Cardiac septum (tissue), 1 donor: ENCODE measurements at regions not wholly inside any gene's neighbourhood (a gene's known extent, or its start where the extent isn't known, plus 50 kb on each side); places are given as distances from the start of the nearest gene placed in this dataset.
"Not testable (repeated sequence)": the region's sequence is repeated elsewhere in the genome, so short reads cannot be mapped to it uniquely, and the experiment has no call there.

Experiments used
- DNase-seq: peaks from one replicate; pipeline ENCODE4 v3.0.0-alpha.2; 2020; ENCODE audit warnings: low spot score
- intact Hi-C: fragments of 100-400 bp; cut with DNase I; formaldehyde crosslinking; loops from one replicate; pipeline ENCODE4 v1.14.0; 2022
- donor health status: DM: no; HTN: no; CAD: no.

DNA sequence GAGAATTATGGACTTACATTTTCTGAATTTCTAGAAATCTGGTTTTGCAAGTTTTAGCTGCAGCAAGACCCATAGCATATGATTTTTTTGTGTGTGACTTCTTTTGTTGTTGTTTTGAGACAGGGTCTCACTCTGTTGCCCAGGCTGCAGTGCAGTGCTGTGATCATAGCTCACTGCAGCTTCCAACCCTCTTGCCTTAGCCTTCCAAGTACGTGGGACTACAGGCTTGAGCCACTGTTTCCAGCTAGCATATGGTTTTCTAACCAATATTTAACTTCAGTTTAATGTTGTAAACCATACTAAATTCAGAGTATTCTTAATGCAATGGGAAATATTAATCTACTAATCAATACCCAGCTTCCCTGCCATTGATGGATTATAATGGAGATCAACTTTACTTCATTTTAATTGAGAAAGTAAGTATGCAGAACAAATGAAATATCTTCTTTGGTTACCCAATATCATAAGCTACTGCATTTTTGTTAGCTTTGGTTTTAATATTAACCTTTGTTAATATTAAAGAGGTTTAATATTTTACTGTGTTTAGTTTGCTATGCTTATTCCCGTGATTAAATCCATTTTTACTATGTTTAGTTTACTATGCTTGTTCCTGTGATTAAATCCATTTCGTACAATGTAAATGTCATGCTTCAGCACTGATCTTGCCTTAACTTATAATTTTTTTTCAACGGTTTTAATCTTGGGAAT, 273.4 kb upstream of the TMEFF2 start:
- DNase-seq: no peak
- intact Hi-C loops: no loop called here

DNA sequence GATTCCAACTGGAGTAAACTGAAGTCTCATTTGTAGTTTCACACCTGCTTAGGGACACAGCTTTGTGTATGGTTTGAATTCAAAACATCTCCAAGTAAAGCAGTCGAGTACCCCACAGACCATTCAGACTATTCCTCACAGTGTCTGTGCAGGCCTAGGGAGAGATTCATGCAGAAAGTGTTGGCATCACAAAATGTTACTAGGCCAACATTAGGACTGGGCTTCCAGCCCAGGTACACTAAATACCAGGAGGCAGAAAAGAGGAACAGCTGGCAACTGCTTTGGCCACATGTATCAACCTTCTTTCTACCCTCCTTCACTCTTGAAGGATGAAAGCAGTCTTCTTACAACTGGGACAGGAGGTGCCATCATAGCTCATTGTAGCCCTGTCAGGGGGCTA, 270.4 kb upstream of the TMEFF2 start:
- intact Hi-C loops: no loop called here
- DNase-seq: no peak

DNA sequence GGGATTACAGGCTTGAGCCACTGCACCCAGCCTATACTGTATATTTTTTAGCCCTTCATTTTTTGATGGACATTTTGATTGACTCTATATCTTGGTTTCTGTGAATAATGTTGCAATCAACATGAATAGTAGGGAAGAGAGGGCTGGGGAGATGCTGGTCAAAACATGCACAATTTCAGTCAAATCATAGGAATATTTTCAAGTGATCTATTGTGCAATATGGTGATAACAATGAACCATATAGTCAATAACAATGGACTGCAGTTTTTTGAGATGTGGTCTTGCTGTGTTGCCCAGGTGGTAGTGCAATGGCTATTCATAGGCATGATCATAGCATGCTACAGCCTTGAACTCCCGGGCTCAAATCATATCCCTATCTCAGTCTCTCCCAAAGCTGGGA, 264.7 kb upstream of the TMEFF2 start:
- DNase-seq: no peak
- intact Hi-C loops: no loop called here

DNA sequence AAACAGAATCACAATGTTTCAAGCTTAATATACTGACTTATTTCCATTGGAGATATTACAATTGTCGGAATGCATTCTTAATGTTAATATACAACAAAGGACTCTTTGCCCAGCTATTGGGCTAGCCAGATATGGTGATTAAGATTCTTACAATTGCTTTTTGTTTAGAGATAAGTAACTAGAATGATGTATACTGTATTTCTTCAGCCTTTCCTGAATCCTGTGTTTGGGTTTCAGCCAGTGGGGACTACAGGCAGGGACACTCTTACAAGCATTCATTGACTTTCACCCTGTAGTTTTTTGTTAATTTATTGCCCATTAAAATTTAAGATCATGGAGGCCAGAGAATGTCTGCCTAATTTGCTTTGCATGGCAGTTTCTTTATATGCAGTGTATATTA, 254.1 kb upstream of the TMEFF2 start:
- no peak for DNase-seq
- intact Hi-C loops: no loop called here

DNA sequence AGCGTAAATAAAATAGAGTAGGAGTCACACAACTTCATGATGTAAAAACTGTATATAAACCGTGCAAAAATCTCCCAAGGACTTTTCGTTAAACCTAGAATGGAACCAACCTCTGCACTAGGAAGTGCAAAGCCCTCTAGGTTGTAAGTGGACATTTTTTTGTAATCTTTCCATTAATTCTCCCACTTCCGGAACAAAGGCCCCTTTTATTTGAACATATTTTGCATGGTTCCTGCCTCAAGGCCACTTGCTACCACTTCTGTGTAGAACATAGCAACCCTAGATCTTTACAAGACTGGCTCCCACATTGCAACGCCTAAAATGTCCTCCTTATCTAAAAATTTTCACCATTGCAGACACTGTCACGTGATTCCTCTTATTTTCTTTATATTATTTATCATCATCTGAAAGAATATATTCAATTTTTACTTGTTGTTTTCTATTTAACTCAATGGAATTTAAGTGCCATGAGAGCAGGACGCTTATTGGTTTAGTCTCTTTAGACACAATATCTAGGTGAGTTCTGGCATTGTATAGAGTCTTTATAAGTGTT, 249.6 kb upstream of the TMEFF2 start:
- no peak for DNase-seq
- intact Hi-C loops: no loop called here

DNA sequence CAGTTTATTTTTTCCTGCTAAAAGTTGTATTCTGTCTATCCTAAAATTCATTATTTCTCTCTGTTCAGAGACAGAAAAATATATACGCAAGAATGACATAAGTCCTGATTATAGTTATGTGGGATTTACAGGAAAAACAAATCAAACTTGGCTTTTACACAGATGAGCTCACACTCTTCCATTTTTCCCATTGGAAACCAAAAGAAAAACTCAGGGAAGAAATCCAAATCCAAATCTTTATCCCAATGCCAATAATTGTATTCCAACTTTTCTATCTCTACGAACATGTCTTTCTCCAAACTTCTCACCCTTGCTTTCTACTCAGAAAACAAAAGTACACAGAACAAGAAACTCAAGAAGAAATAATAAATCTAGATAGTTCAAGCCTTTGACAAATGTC, 249.1 kb upstream of the TMEFF2 start:
- no peak for DNase-seq
- intact Hi-C loops: no loop called here

DNA sequence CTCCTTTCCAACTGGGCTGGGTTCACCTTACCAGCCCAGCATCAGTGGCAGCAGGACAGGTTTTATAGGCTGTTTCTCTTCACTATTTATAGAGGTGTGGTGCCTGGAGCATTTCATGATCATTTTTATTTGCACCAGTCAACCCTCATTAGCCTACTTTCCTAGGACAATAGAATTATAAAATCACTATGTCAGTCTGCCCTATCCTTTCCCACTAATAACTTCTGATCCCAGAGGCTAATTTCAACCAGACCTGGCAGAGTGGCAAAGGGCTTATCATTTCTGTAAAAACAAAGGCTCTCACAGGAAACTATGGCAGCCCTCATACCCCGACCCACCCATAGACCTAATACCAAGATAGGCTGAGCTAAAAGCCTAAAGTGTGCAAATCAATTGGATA, 243.5 kb upstream of the TMEFF2 start:
- DNase-seq: no peak
- intact Hi-C loops: no loop called here

DNA sequence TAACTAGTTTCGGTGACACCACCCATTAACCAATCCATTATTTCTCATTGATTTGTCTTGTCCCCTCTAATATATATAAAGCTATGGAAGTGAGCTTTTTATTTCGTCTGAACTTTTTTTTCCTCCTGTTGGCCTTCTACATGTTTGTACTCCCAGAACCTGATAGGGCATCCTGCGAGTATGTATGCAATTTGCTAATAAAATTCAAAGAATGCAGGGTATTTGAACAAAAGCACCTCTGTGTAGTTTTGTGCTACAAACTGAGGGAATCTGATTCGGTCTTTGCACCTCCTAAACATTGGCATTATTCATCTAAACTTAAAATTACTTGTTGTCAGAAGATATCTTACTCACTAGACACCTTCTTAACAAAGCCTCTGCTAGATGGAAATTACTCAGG, 242.9 kb upstream of the TMEFF2 start:
- intact Hi-C loops: no loop called here
- DNase-seq: no peak

DNA sequence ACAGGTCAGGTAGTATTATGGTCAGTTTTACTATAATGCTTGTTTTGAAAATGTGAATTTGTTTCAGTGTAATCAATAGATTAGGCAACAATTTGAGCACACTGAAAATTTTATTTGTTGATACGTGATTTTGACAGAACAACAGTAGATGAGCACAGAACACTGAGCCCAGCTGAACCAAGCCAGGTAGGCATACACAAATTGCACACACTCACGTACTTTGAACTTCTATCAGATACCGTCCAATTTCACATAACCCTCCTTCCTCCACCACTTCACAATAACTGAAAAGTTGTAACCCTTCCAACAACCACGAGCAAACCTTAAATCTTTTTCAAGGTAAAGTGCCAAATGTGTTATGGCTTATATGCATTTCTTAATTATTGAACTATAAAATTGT, 229.5 kb upstream of the TMEFF2 start:
- intact Hi-C loops: no loop called here
- DNase-seq: no peak

DNA sequence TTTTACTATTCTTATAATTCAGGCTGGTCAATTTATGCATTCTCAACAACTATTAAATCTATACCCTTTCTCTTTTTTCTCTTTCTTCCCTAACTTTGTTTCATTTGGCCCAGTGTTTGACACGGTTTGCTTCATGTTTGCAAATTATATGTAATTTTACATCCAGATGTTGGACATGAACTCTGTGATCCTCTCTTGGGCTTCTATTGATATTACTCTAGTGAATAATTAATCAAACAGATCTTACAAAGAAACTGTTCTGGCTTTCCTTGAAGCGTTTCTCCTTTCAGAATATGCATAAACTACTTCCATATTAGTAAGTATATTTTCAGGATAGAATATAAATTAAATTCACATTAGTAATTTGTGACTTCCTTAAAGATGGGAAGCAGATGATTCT, 225.1 kb upstream of the TMEFF2 start:
- DNase-seq: no peak
- intact Hi-C loops: no loop called here

DNA sequence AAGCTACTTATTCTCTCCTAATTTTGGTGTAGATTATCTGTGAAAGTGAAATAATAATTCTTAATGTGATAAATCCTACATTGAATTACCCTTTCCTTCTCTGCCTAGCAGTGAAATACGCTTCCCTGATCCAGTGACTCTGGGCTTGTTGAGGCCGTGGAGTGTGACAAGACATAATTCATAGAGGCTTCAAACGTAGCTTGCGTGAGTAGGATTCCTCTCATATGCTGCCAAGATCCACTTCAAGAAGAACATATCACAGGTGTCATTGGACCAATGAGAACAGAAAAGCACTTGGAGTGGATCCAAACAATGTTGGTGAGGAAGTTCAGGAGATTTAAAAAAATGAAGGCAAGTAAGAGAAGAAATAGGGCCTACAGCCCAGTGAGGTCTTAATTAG, 221.3 kb upstream of the TMEFF2 start:
- intact Hi-C loops: no loop called here
- DNase-seq: no peak

DNA sequence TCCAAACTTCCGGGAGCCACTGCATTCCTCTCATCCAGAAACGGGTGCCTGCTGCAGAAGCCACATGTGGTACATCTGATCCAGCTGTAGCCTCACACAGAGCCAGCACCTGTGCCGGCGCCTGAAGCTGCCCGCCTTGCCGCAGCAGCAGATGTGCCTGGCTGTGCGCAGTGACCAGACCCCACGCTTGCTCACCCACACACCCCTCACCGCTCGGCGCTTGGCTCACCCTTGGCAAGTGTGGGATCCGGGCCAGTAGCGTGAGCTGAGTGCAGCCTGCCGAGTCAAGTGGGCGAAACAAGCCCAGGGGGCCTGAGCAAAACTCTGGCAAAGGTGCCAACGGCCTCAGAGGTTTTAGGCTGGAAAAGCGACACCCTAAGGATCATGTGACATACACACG, 220.1 kb upstream of the TMEFF2 start:
- intact Hi-C loops: no loop called here
- DNase-seq: peak; percentile 71

DNA sequence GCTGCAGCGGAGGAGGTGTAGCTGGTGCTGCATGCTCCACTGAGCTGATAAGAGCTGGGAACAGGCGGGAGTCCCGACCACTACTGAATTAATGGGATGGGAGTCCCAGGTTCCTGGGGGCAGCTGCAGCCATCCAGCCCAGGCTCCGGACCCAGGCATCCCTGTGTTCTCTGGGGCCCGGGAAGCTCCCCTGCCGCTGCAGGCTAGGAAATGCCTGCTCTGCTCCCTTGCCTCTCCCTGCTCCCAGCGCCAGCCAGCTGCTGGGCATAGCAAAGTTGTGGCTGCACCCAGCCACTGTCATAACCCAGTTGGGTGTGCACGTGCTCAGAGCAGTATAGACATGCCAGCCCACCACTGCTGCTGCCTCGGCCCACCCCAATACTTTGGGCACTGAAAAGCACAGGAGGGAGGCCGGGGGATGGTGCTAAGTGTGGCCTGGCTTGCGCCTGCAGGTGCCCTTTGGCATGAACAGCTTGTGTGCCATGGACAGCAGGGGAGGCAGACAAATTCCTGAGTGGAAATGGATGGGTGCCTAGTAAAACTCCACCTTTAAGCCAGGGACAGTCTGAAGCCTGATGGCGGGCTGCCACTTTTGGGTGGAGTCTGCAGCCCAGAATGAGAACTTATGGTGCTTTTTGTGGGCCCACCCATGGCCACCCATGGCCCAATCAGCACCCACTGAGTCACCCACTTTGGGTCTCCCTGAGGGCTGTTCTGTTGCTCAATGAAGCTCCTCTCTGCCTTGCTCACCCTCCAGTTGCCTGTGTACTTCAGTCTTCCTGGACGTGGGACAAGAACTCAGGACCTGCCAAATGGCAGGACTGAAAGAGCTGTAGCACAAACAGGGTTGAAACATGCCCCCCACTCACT, 219.3 kb upstream of the TMEFF2 start:
- peak; percentile 73 for DNase-seq
- intact Hi-C loops: no loop called here

DNA sequence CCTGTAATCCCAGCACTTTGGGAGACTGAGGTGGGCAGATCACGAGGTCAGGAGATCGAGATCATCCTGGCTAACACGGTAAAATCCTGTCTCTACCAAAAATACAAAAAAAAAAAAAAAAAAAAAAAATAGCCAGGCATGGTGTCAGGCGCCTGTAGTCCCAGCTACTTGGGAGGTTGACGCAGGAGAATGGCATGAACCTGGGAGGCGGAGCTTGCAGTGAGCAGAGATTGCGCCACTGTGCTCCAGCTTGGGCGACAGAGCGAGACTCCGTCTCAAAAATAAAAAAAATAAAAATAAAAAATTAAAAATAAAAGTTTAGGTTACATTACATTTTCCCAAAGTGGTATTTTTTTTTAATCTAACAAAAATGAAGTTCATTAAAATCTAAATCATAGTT, 218.1 kb upstream of the TMEFF2 start:
- DNase-seq, intact Hi-C loops: not testable (repeated sequence)

DNA sequence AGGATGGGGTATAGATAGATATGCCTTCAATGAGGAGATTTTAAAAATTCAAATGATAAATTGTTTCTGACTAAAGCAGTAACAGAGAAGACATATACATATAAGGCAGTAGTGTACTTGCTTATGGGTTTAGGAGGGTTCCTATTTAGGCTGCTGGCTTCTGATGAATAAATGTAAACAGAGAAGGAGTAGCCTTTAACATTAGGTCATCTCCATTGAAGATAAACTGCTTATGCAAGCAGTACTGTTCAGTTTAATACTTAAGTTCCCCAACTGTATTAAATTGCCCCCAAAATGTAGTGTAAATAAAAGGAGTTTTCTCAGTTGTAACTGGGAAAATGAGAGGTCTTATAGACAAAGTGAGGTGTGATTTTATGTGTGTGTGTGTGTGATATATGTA, 217.7 kb upstream of the TMEFF2 start:
- DNase-seq: no peak
- intact Hi-C loops: no loop called here

DNA sequence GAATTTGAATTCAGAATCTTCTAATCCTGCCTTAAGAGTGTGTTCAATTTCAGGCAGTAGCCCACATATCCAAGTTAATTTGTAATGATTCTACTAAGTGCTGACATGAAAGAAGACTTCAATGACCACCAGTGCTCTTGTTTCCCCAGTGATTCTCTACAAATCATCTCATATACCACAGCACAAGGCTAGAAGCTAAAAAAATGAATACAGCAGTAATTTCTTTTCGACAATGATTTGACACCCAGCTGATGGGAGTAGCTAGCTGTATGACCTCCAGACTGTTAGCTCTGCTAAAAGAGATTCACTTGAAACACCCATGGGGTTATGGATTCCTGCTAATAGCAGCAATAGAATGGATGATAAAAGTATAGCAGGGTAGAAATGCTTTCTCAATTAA, 217.0 kb upstream of the TMEFF2 start:
- intact Hi-C loops: no loop called here
- DNase-seq: no peak

DNA sequence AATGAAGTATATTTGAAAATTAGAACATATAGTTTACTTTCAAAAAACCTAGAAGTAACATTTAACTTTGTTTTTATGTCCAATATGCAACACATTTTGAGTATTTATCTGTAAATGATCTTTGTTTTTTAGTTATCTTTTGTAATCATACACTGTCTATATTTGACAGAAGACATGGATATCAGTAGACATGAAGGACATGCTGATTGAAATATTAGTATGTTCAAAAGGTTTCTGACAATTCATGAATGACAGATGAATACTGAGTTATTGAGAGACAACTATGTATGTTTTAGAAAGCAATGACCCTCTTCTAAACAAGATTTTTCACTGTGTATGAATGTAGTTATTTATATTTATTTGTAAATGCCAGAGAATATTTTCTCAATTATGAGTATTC, 215.6 kb upstream of the TMEFF2 start:
- no peak for DNase-seq
- intact Hi-C loops: no loop called here

DNA sequence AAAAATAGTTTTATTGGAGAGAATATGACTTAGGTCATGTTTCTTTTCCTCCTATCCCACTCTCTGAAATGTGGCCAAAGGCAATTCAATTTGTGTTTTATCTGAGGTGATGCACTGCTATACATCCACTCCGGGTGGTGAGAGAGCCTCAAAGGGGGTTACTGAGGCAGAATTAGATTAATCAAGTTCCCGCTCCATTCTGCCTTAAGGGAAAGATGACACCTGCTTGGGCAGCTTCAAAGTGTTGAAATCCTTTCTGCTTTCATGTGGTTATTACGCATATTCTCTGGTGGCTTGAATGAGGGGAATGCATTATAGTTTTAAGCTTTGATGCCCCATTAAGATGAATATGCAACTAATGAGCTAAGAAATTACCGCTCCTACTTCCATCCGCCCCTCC, 213.0 kb upstream of the TMEFF2 start:
- no peak for DNase-seq
- intact Hi-C loops: no loop called here

DNA sequence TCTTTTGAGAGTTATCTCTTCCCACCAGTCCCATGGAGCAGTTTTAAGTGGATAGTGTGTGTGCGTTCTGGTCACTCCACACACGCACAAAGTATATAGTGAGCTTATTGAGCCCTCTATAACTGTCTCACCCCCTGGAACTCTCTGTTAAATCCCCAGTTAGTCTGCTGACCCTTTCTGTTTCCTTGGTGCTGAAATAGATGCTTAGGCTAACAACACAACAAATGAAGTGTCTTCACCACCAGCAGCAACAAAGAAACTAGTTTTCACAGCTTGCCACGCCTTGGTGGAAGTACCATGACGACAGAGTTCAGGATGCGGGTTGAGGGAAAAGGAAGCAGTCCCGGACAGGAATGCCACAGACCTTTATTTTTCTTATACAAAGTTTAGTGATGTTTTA, 203.5 kb upstream of the TMEFF2 start:
- intact Hi-C loops: no loop called here
- no peak for DNase-seq

DNA sequence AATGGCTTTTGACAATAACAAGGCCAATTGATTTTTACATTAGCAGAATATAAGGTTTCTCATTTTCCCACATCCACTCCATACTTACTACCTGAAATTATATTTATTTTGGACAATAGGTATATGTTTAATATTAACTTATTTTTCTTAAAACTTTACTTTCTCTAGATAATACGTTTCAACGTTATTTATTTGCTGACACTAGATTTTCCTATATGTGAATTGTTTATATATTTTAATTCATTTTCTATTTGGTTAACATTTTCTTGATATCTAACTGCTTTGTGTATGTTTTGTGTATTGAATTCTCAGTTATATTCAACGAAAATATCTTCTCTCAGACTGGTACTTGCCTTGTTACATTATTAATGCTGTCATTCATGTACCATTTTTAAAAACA, 199.9 kb upstream of the TMEFF2 start:
- intact Hi-C loops: no loop called here
- DNase-seq: no peak

DNA sequence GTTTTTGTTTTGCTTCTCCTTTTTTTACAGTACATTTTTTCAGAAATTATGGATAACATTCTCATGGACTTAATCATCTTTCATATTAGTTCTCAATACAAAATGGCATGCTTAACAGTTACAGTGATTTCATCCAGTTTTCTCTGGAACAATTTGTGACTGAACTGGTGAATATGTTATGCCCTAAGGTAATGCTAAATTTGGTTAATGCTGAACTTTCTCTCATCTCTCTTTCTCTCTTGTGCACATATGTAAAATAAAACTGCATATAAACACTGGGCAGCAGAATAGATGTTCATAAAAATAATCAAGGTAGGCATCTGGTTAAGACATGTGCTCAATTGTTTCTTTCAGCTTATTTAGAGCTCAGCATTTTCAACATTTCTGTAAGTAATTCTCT, 196.3 kb upstream of the TMEFF2 start:
- DNase-seq: no peak
- intact Hi-C loops: no loop called here
